GM23338 (cell line): ENCODE measurements at regions not wholly inside any gene's neighbourhood (a gene's known extent, or its start where the extent isn't known, plus 50 kb on each side); places are given as distances from the start of the nearest gene placed in this dataset.

Experiments
- ATAC-seq: fragments of 200-7000 bp; cut with Tn5 transposase; 3 replicates; pipeline ENCODE4 v1.9.1; 2020
- DNase-seq: peaks from one replicate; pipeline ENCODE4 v3.0.0-alpha.2; 2015; ENCODE audit warnings: low spot score
- H2AFZ ChIP-seq: fragments of 200-600 bp; sonication (generic); 2 replicates; pipeline ENCODE4 v1.8.0; 2016; ENCODE audit warnings: antibody characterized with exemption, mild to moderate bottlenecking, moderate library complexity
- H3F3A ChIP-seq: fragments of 200-600 bp; sonication (generic); replicated peaks from 2 replicates; pipeline ENCODE4 v1.8.0; 2017; ENCODE audit warnings: antibody characterized with exemption, mixed run types, low read depth
- H3K27ac ChIP-seq: fragments of 200-600 bp; sonication (generic); 2 replicates; pipeline ENCODE4 v1.6.1; 2016; ENCODE audit warnings: low read depth
- H3K27me3 ChIP-seq: fragments of 200-600 bp; sonication (generic); 2 replicates; pipeline ENCODE4 v1.8.0; 2016; ENCODE audit warnings: mild to moderate bottlenecking, mixed run types, moderate library complexity; ENCODE audit not compliant: insufficient read depth
- H3K36me3 ChIP-seq: fragments of 200-600 bp; sonication (generic); 2 replicates; pipeline ENCODE4 v1.8.0; 2016; ENCODE audit warnings: mild to moderate bottlenecking; ENCODE audit not compliant: insufficient read depth
- H3K4me1 ChIP-seq: fragments of 200-600 bp; sonication (generic); 2 replicates; pipeline ENCODE4 v1.8.0; 2016; ENCODE audit warnings: mild to moderate bottlenecking, moderate library complexity; ENCODE audit not compliant: insufficient read depth
- H3K4me2 ChIP-seq: fragments of 200-600 bp; sonication (generic); 2 replicates; pipeline ENCODE4 v1.7.1; 2017; ENCODE audit warnings: mixed run types
- H3K4me3 ChIP-seq: fragments of 200-600 bp; sonication (generic); 2 replicates; pipeline ENCODE4 v1.6.1; 2016; ENCODE audit warnings: mixed run types
- H3K79me2 ChIP-seq: fragments of 200-600 bp; sonication (generic); replicated peaks from 2 replicates; pipeline ENCODE4 v1.8.0; 2017; ENCODE audit warnings: mild to moderate bottlenecking; ENCODE audit not compliant: insufficient read depth
- H3K9me2 ChIP-seq: fragments of 200-600 bp; sonication (generic); 2 replicates; pipeline ENCODE4 v1.8.0; 2017; ENCODE audit not compliant: insufficient read depth
- H4K20me1 ChIP-seq: fragments of 200-600 bp; sonication (generic); replicated peaks from 2 replicates; pipeline ENCODE4 v1.8.0; 2017; ENCODE audit warnings: mild to moderate bottlenecking; ENCODE audit not compliant: insufficient read depth
- H3K27ac Mint-ChIP-seq: 2 replicates; pipeline ENCODE4 v1.8.0; 2020; ENCODE audit warnings: inconsistent platforms, mild to moderate bottlenecking, moderate library complexity, mixed read lengths
- H3K27me3 Mint-ChIP-seq: 3 replicates; pipeline ENCODE4 v1.8.0; 2022; ENCODE audit warnings: low read depth, mild to moderate bottlenecking, moderate library complexity, mixed read lengths, inconsistent platforms; ENCODE audit not compliant: insufficient read depth, poor library complexity
- H3K36me3 Mint-ChIP-seq: 3 replicates; pipeline ENCODE4 v1.8.0; 2021; ENCODE audit warnings: low read depth, mild to moderate bottlenecking, inconsistent platforms, moderate library complexity, mixed read lengths
- H3K4me1 Mint-ChIP-seq: 3 replicates; pipeline ENCODE4 v1.8.0; 2020; ENCODE audit warnings: mild to moderate bottlenecking, inconsistent platforms, mixed read lengths
- H3K4me3 Mint-ChIP-seq: 3 replicates; pipeline ENCODE4 v1.8.0; 2021; ENCODE audit warnings: moderate library complexity, mild to moderate bottlenecking, inconsistent platforms, mixed read lengths
- H3K9me3 Mint-ChIP-seq: 3 replicates; pipeline ENCODE4 v1.8.0; 2020; ENCODE audit warnings: moderate library complexity, mild to moderate bottlenecking, inconsistent platforms, mixed read lengths
- CREB1 ChIP-seq: fragments of 250-450 bp; sonication (Bioruptor Pico); IDR thresholded peaks from 2 replicates; pipeline ENCODE4 v1.5.0; 2020; ENCODE audit warnings: low read depth, mild to moderate bottlenecking, moderate library complexity
- EZH2 ChIP-seq: fragments of 200-600 bp; sonication (generic); IDR thresholded peaks from one replicate; pipeline ENCODE4 v1.8.0; 2017; ENCODE audit warnings: antibody characterized with exemption, mild to moderate bottlenecking, low read depth; ENCODE audit not compliant: unreplicated experiment
- EZH2phosphoT487 ChIP-seq: fragments of 200-600 bp; sonication (generic); IDR thresholded peaks from one replicate; pipeline ENCODE4 v1.8.1; 2018; ENCODE audit warnings: antibody characterized with exemption; ENCODE audit not compliant: unreplicated experiment
- JUNB ChIP-seq: IDR thresholded peaks from one replicate; pipeline ENCODE4 v1.6.1; 2016; ENCODE audit warnings: antibody characterized with exemption; ENCODE audit not compliant: unreplicated experiment
- NANOG ChIP-seq: IDR thresholded peaks from 2 replicates; pipeline ENCODE4 v1.6.1; 2016; ENCODE audit warnings: antibody characterized with exemption, borderline replicate concordance
- POLR2AphosphoS5 ChIP-seq: IDR thresholded peaks from 2 replicates; pipeline ENCODE4 v1.6.1; 2016; ENCODE audit warnings: antibody characterized with exemption, low read depth
- REST ChIP-seq: IDR thresholded peaks from one replicate; pipeline ENCODE4 v1.6.1; 2018; ENCODE audit warnings: antibody characterized with exemption; ENCODE audit not compliant: unreplicated experiment
- STAT1 ChIP-seq: IDR thresholded peaks from one replicate; pipeline ENCODE4 v1.6.1; 2016; ENCODE audit warnings: antibody characterized with exemption; ENCODE audit not compliant: unreplicated experiment
- ZNF114 ChIP-seq: fragments of 250-450 bp; sonication (Bioruptor Pico); IDR thresholded peaks from 2 replicates; pipeline ENCODE4 v1.5.0; 2020; ENCODE audit warnings: mild to moderate bottlenecking, moderate library complexity
- ZNF331 ChIP-seq: fragments of 250-450 bp; sonication (Bioruptor Pico); IDR thresholded peaks from 2 replicates; pipeline ENCODE4 v1.5.0; 2020; ENCODE audit warnings: low read depth, mild to moderate bottlenecking, moderate library complexity
- TF ChIP-seq, protein P1 (sequence below): IDR thresholded peaks from 2 replicates; pipeline ENCODE4 v1.6.1; 2016; ENCODE audit warnings: antibody characterized with exemption
- TF ChIP-seq, protein P2 (sequence below), 2 experiments: fragments of 200-600 bp in 1 of 2; sonication (generic) in 1 of 2; conservative IDR thresholded peaks; 2 replicates each; pipeline versions ENCODE4 v1.5.1 to v1.6.1; 2016 to 2017; ENCODE audit warnings: antibody characterized with exemption in 2 of 2, low read depth in 2 of 2, mild to moderate bottlenecking in 2 of 2, moderate library complexity in 1 of 2
- TF ChIP-seq, protein P3 (sequence below): fragments of 250-450 bp; sonication (Bioruptor Pico); IDR thresholded peaks from 2 replicates; pipeline ENCODE4 v1.5.0; 2020; ENCODE audit warnings: mild to moderate bottlenecking, moderate library complexity

DNA sequence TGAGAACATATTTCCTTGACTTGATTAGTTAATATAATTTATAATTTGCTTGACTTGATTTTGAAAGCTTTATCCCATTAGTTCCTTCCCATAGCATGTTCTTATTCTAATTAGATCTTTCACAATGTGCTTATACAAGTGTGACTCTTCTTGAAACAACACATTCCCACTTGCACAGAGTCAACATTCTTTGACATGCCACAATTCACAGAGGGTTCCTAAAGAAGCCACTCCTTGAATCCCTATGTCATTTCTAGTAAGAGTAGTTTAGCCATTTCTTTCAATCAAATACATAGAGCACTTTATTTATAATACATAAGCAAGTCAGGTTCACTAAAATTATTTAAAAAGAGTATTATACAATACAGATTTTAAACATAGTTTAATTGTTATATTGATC lies 228.9 kb upstream of the GRID2 start:
- Histone ChIP-seq H3K9me2 (no peaks in the 10 kb centered on the region), H3K79me2 (no peaks in the 10 kb centered on the region), H3K4me1 (peaks cover 7% of the 10 kb centered on the region; the same call in 1 of the 2 replicates), H2AFZ (no peak overlapping the region), H4K20me1 (no peaks in the 10 kb centered on the region), H3K36me3 (peaks cover 10% of the 10 kb centered on the region), H3K4me2 (no peak overlapping the region), H3F3A (no peaks in the 10 kb centered on the region), H3K27ac (no peak overlapping the region), H3K4me3 (no peak overlapping the region), H3K27me3 (no peaks in the 10 kb centered on the region)
- Mint-ChIP-seq H3K27me3 (no peaks in the 10 kb centered on the region), H3K27ac (no peak overlapping the region), H3K36me3 (peaks cover 35% of the 10 kb centered on the region), H3K9me3 (peaks cover 37% of the 10 kb centered on the region), H3K4me3 (no peak overlapping the region), H3K4me1 (peaks cover 3% of the 10 kb centered on the region; the same call in 1 of the 3 replicates)
- TF ChIP-seq REST (no peak), CREB1 (CRISPR knock-in tag) (no peak), POLR2AphosphoS5 (no peak), JUNB (no peak), STAT1 (no peak), ZNF114 (no peak), EZH2 (no peak), ZNF331 (no peak), EZH2phosphoT487 (no peak), NANOG (no peak)
- TF ChIP-seq, protein P1, sequence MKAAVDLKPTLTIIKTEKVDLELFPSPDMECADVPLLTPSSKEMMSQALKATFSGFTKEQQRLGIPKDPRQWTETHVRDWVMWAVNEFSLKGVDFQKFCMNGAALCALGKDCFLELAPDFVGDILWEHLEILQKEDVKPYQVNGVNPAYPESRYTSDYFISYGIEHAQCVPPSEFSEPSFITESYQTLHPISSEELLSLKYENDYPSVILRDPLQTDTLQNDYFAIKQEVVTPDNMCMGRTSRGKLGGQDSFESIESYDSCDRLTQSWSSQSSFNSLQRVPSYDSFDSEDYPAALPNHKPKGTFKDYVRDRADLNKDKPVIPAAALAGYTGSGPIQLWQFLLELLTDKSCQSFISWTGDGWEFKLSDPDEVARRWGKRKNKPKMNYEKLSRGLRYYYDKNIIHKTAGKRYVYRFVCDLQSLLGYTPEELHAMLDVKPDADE: no peak
- TF ChIP-seq, protein P2, sequence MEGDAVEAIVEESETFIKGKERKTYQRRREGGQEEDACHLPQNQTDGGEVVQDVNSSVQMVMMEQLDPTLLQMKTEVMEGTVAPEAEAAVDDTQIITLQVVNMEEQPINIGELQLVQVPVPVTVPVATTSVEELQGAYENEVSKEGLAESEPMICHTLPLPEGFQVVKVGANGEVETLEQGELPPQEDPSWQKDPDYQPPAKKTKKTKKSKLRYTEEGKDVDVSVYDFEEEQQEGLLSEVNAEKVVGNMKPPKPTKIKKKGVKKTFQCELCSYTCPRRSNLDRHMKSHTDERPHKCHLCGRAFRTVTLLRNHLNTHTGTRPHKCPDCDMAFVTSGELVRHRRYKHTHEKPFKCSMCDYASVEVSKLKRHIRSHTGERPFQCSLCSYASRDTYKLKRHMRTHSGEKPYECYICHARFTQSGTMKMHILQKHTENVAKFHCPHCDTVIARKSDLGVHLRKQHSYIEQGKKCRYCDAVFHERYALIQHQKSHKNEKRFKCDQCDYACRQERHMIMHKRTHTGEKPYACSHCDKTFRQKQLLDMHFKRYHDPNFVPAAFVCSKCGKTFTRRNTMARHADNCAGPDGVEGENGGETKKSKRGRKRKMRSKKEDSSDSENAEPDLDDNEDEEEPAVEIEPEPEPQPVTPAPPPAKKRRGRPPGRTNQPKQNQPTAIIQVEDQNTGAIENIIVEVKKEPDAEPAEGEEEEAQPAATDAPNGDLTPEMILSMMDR (conservative IDR thresholded peaks at IDR 0.05; ENCODE audit: low read depth in 2 of 2): no peak
- TF ChIP-seq, protein P3, sequence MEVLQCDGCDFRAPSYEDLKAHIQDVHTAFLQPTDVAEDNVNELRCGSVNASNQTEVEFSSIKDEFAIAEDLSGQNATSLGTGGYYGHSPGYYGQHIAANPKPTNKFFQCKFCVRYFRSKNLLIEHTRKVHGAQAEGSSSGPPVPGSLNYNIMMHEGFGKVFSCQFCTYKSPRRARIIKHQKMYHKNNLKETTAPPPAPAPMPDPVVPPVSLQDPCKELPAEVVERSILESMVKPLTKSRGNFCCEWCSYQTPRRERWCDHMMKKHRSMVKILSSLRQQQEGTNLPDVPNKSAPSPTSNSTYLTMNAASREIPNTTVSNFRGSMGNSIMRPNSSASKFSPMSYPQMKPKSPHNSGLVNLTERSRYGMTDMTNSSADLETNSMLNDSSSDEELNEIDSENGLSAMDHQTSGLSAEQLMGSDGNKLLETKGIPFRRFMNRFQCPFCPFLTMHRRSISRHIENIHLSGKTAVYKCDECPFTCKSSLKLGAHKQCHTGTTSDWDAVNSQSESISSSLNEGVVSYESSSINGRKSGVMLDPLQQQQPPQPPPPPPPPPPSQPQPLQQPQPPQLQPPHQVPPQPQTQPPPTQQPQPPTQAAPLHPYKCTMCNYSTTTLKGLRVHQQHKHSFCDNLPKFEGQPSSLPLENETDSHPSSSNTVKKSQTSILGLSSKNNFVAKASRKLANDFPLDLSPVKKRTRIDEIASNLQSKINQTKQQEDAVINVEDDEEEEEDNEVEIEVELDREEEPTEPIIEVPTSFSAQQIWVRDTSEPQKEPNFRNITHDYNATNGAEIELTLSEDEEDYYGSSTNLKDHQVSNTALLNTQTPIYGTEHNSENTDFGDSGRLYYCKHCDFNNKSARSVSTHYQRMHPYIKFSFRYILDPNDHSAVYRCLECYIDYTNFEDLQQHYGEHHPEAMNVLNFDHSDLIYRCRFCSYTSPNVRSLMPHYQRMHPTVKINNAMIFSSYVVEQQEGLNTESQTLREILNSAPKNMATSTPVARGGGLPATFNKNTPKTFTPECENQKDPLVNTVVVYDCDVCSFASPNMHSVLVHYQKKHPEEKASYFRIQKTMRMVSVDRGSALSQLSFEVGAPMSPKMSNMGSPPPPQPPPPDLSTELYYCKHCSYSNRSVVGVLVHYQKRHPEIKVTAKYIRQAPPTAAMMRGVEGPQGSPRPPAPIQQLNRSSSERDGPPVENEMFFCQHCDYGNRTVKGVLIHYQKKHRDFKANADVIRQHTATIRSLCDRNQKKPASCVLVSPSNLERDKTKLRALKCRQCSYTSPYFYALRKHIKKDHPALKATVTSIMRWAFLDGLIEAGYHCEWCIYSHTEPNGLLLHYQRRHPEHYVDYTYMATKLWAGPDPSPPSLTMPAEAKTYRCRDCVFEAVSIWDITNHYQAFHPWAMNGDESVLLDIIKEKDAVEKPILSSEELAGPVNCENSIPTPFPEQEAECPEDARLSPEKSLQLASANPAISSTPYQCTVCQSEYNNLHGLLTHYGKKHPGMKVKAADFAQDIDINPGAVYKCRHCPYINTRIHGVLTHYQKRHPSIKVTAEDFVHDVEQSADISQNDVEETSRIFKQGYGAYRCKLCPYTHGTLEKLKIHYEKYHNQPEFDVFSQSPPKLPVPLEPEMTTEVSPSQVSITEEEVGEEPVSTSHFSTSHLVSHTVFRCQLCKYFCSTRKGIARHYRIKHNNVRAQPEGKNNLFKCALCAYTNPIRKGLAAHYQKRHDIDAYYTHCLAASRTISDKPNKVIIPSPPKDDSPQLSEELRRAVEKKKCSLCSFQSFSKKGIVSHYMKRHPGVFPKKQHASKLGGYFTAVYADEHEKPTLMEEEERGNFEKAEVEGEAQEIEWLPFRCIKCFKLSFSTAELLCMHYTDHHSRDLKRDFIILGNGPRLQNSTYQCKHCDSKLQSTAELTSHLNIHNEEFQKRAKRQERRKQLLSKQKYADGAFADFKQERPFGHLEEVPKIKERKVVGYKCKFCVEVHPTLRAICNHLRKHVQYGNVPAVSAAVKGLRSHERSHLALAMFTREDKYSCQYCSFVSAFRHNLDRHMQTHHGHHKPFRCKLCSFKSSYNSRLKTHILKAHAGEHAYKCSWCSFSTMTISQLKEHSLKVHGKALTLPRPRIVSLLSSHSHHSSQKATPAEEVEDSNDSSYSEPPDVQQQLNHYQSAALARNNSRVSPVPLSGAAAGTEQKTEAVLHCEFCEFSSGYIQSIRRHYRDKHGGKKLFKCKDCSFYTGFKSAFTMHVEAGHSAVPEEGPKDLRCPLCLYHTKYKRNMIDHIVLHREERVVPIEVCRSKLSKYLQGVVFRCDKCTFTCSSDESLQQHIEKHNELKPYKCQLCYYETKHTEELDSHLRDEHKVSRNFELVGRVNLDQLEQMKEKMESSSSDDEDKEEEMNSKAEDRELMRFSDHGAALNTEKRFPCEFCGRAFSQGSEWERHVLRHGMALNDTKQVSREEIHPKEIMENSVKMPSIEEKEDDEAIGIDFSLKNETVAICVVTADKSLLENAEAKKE: no peak
- no peak for ATAC-seq
- DNase-seq: no peak
